H1 (cell line): ENCODE measurements at regions not wholly inside any gene's neighbourhood (a gene's known extent, or its start where the extent isn't known, plus 50 kb on each side); places are given as distances from the start of the nearest gene placed in this dataset.
"Not testable (repeated sequence)": the region's sequence is repeated elsewhere in the genome, so short reads cannot be mapped to it uniquely, and the experiment has no call there.

Experiments
- CTCF ChIA-PET: fragments of 300-600 bp; sonication (Branson Sonifier 250); formaldehyde crosslinking; loops from one replicate; lab custom pipeline; 2021; ENCODE audit not compliant: partially characterized antibody; lab: Charles Lee
- POLR2A ChIA-PET: fragments of 300-600 bp; sonication (Branson Sonifier 250); formaldehyde crosslinking; loops from one replicate; lab custom pipeline; 2021; ENCODE audit warnings: inconsistent platforms; ENCODE audit not compliant: partially characterized antibody; lab: Charles Lee
- DNase-seq, 2 experiments: peaks; one replicate each; pipeline versions ENCODE4 v3.0.0 to v3.0.0-alpha.2; 2010 to 2022; ENCODE audit warnings: low spot score in 2 of 2, low read depth in 1 of 2, mixed read lengths in 1 of 2
- FAIRE-seq: peaks from 2 replicates; lab custom pipeline; 2011; peaks lifted over from hg19 to GRCh38; lab: Jason Lieb, UNC
- H2AFZ ChIP-seq: 2 replicates; pipeline ENCODE4 v1.8.1; 2012; ENCODE audit warnings: low read length, inconsistent platforms
- H2AK5ac ChIP-seq: 2 replicates; pipeline ENCODE4 v1.6.1; 2013; ENCODE audit warnings: low read depth, low read length
- H2BK120ac ChIP-seq: replicated peaks from 2 replicates; pipeline ENCODE3; 2013; ENCODE audit warnings: low read depth, low read length, inconsistent platforms
- H2BK12ac ChIP-seq: 2 replicates; pipeline ENCODE4 v1.6.1; 2013; ENCODE audit warnings: low read depth, low read length
- H2BK15ac ChIP-seq: 2 replicates; pipeline ENCODE4 v1.6.1; 2013; ENCODE audit warnings: low read length
- H2BK20ac ChIP-seq: 2 replicates; pipeline ENCODE4 v1.6.1; 2013; ENCODE audit warnings: low read length
- H2BK5ac ChIP-seq: 2 replicates; pipeline ENCODE4 v1.6.1; 2013; ENCODE audit warnings: low read depth, low read length
- H3K14ac ChIP-seq: 2 replicates; pipeline ENCODE4 v1.6.1; 2013; ENCODE audit warnings: inconsistent platforms; ENCODE audit not compliant: insufficient read length
- H3K18ac ChIP-seq: 2 replicates; pipeline ENCODE4 v1.6.1; 2013; ENCODE audit warnings: low read length; ENCODE audit errors: extremely low read depth
- H3K23ac ChIP-seq: 2 replicates; pipeline ENCODE4 v1.6.1; 2013; ENCODE audit warnings: inconsistent platforms; ENCODE audit not compliant: insufficient read length
- H3K23me2 ChIP-seq: 2 replicates; pipeline ENCODE4 v1.6.1; 2013; ENCODE audit warnings: low read depth, low read length
- H3K27ac ChIP-seq: 2 replicates; pipeline ENCODE4 v1.6.1; 2011; ENCODE audit warnings: low read depth, low read length, inconsistent platforms
- H3K27me3 ChIP-seq, 4 experiments: replicated peaks in 1 of 4; 1 replicate in 1 of 4; 2 replicates in 3 of 4; pipeline versions ENCODE4 v1.6.1 to v1.8.1; 2011 to 2013; ENCODE audit warnings: low read length in 3 of 4, mild to moderate bottlenecking in 3 of 4, inconsistent platforms in 2 of 4, mixed read lengths in 2 of 4, moderate library complexity in 1 of 4; ENCODE audit not compliant: control insufficient read depth in 3 of 4, insufficient read depth in 3 of 4; ENCODE audit errors: extremely low read depth in 1 of 4
- H3K36me3 ChIP-seq, 4 experiments: 2 replicates each; pipeline versions ENCODE4 v1.6.1 to v1.8.1; 2011 to 2013; ENCODE audit warnings: mild to moderate bottlenecking in 4 of 4, low read length in 3 of 4, moderate library complexity in 2 of 4, control low read depth in 1 of 4, inconsistent platforms in 1 of 4; ENCODE audit not compliant: insufficient read depth in 4 of 4, control insufficient read depth in 2 of 4
- H3K4ac ChIP-seq: replicated peaks from 2 replicates; pipeline ENCODE3; 2013; ENCODE audit warnings: low read length, low read depth, mixed read lengths, inconsistent platforms; ENCODE audit not compliant: insufficient read length
- H3K4me1 ChIP-seq, 4 experiments: replicated peaks in 1 of 4; 1 replicate in 1 of 4; 2 replicates in 3 of 4; pipeline versions ENCODE4 v1.6.1 to v1.8.1; 2011 to 2013; ENCODE audit warnings: low read length in 3 of 4, inconsistent platforms in 2 of 4, mixed read lengths in 1 of 4; ENCODE audit not compliant: insufficient read depth in 4 of 4, control insufficient read depth in 3 of 4
- H3K4me2 ChIP-seq, 2 experiments: 2 replicates each; pipeline versions ENCODE4 v1.6.1 to v1.8.1; 2011 to 2013; ENCODE audit warnings: low read depth in 2 of 2, low read length in 2 of 2, control low read depth in 1 of 2, inconsistent platforms in 1 of 2, mild to moderate bottlenecking in 1 of 2; ENCODE audit not compliant: insufficient read depth in 1 of 2
- H3K4me3 ChIP-seq, 4 experiments: fragments of 200-600, 300-600 bp in 1 of 4; sonication (generic), shearing (Covaris generic), sonication (Bioruptor Twin) in 1 of 4; 2 replicates each; pipeline versions ENCODE4 v1.5.1 to v1.8.1; 2011 to 2016; ENCODE audit warnings: low read length in 4 of 4, low read depth in 3 of 4, control low read depth in 2 of 4, inconsistent platforms in 2 of 4, mild to moderate bottlenecking in 2 of 4, mixed read lengths in 1 of 4, moderate library complexity in 1 of 4; ENCODE audit not compliant: insufficient read depth in 2 of 4; ENCODE audit errors: extremely low read depth in 1 of 4
- H3K56ac ChIP-seq: replicated peaks from 2 replicates; pipeline ENCODE3; 2013; ENCODE audit warnings: low read depth, mild to moderate bottlenecking, mixed read lengths, low read length, inconsistent platforms; ENCODE audit not compliant: insufficient read length
- H3K79me1 ChIP-seq: 2 replicates; pipeline ENCODE4 v1.6.1; 2013; ENCODE audit warnings: low read depth, low read length, control low read depth
- H3K79me2 ChIP-seq, 2 experiments: 2 replicates each; pipeline versions ENCODE4 v1.6.1 to v1.8.1; 2012 to 2013; ENCODE audit warnings: low read length in 2 of 2, mild to moderate bottlenecking in 2 of 2, inconsistent platforms in 1 of 2; ENCODE audit not compliant: insufficient read depth in 2 of 2, control insufficient read depth in 1 of 2
- H3K9ac ChIP-seq, 4 experiments: replicated peaks in 1 of 4; 1 replicate in 1 of 4; 2 replicates in 3 of 4; pipeline versions ENCODE4 v1.6.1 to v1.8.1; 2011 to 2013; ENCODE audit warnings: low read depth in 3 of 4, low read length in 3 of 4, control low read depth in 2 of 4, mild to moderate bottlenecking in 2 of 4, moderate library complexity in 2 of 4, inconsistent platforms in 1 of 4; ENCODE audit errors: extremely low read depth in 1 of 4
- H3K9me3 ChIP-seq, 2 experiments: 2 replicates each; pipeline versions ENCODE4 v1.6.1 to v1.8.1; 2012 to 2013; ENCODE audit warnings: mild to moderate bottlenecking in 2 of 2, moderate library complexity in 2 of 2, control low read depth in 1 of 2, inconsistent platforms in 1 of 2, low read depth in 1 of 2, low read length in 1 of 2, mixed read lengths in 1 of 2; ENCODE audit not compliant: insufficient read depth in 2 of 2
- H4K20me1 ChIP-seq, 2 experiments: replicated peaks in 1 of 2; 2 replicates each; pipeline versions ENCODE3 to v1.8.1; 2011 to 2013; ENCODE audit warnings: inconsistent platforms in 2 of 2, low read length in 2 of 2, mild to moderate bottlenecking in 1 of 2; ENCODE audit not compliant: insufficient read depth in 2 of 2, control insufficient read depth in 1 of 2
- H4K5ac ChIP-seq: 2 replicates; pipeline ENCODE4 v1.6.1; 2013; ENCODE audit warnings: low read length, low read depth, mixed read lengths, inconsistent platforms; ENCODE audit not compliant: insufficient read length
- H4K8ac ChIP-seq: 2 replicates; pipeline ENCODE4 v1.8.0; 2013; ENCODE audit warnings: mild to moderate bottlenecking, moderate library complexity, low read length, inconsistent platforms; ENCODE audit not compliant: insufficient read depth; ENCODE audit errors: extremely low read depth
- H4K91ac ChIP-seq: replicated peaks from 2 replicates; pipeline ENCODE3; 2013; ENCODE audit warnings: low read length, mixed read lengths, inconsistent platforms; ENCODE audit not compliant: insufficient read length
- WGBS, 2 experiments: shearing (Covaris generic) in 1 of 2; methylation state at CpG; one replicate each; pipeline versions ENCODE4 v1.1.6 to v1.1.7; 2013 to 2015; ENCODE audit warnings: low lambda C conversion rate in 2 of 2, mixed read lengths in 2 of 2, inconsistent platforms in 1 of 2, low coverage in 1 of 2, missing lambda C conversion rate in 1 of 2; ENCODE audit not compliant: insufficient replicate concordance in 2 of 2, insufficient coverage in 1 of 2, insufficient read length in 1 of 2; ENCODE audit errors: extremely low coverage in 1 of 2, missing lambda C conversion rate in 1 of 2; 5-methylcytosine and 5-hydroxymethylcytosine counted together

DNA sequence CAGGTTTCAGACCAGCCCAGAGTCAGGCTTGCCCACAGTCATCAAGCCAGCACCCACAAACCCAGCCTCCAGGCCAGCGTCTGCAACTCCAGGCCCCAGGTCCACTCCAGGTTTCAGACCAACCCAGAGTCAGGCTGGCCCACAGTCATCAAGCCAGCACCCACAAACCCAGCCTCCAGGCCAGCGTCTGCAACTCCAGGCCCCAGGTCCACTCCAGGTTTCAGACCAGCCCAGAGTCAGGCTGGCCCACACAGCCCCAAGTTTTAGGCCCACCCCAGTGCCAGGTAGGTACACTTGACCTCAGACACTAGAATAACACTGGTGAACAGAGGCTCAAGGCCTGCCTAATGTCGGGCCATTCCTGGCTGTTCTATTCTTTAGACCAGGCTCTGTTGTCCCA is 1877.0 kb downstream of the PCDH9 start:
- H2AFZ ChIP-seq, H3K9ac ChIP-seq, H3K9me3 ChIP-seq, H2BK15ac ChIP-seq, H3K4me3 ChIP-seq, H4K20me1 ChIP-seq, H2BK12ac ChIP-seq, H4K8ac ChIP-seq, POLR2A ChIA-PET, H3K79me2 ChIP-seq, H2BK20ac ChIP-seq, H2BK120ac ChIP-seq, DNase-seq, H3K14ac ChIP-seq, H4K5ac ChIP-seq, H3K18ac ChIP-seq, H3K23me2 ChIP-seq, H2BK5ac ChIP-seq, CTCF ChIA-PET, H3K4me2 ChIP-seq, H3K23ac ChIP-seq, H4K91ac ChIP-seq, H3K27ac ChIP-seq, H3K36me3 ChIP-seq, H3K56ac ChIP-seq, FAIRE-seq, H3K79me1 ChIP-seq, H3K4me1 ChIP-seq, H2AK5ac ChIP-seq, H3K27me3 ChIP-seq, H3K4ac ChIP-seq: not testable (repeated sequence)
- whole genome bisulfite sequencing, 2 experiments, result 81% methylated on average over 3 of the region's 3 CpGs; no CpG with 5 or more reads in 1 of the 2 experiments
